ENCODE measurements at regions not wholly inside any gene's neighbourhood (a gene's known extent, or its start where the extent isn't known, plus 50 kb on each side); places are given as distances from the start of the nearest gene placed in this dataset.
"Not testable (repeated sequence)": the region's sequence is repeated elsewhere in the genome, so short reads cannot be mapped to it uniquely, and the experiment has no call there.

DNA sequence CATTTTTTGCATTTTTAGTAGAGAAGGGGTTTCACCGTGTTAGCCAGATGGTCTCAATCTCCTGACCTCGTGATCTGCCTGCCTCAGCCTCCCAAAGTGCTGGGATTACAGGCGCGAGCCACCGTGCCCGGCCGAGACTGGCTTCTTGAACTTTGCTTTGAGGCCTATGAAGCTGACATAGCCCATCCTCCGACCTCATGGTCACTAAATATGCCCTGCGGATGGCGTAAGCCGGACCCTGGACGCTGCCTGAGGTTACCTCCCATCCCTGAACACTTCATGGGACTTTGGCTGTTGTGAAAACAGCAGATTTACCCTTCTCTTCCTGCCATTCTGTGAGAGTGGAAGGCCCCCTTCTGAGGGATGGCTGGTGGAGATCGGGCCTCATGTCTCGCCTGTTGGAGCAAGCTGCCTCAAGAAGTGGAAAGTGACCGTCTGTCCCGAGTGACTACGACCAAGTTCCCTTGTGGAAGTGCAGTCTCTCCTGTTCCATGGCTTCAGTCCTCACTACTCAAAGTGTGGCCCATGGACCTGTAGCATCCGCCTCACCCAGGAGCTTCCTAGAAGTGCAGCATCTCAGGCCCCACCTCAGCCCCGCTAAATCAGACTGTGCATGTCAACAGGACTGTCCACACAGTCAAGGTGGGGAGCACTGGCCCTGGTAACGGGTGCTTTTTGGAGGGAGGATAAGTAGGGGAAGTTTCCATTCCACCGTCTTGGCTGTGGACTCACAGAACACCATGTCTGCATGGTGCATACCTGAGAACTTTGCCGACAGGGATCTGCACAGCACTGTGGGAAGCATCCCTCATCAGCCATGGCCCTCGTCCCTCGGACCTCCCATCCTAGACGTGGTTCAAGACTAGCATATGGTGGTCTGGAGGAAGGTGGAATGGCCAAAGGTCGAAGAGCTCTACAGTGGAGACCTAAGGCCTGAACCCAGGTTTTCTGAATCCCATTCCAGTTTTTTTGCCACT is 210.5 kb upstream of the SHH start:
- DNase-seq: no peak

DNA sequence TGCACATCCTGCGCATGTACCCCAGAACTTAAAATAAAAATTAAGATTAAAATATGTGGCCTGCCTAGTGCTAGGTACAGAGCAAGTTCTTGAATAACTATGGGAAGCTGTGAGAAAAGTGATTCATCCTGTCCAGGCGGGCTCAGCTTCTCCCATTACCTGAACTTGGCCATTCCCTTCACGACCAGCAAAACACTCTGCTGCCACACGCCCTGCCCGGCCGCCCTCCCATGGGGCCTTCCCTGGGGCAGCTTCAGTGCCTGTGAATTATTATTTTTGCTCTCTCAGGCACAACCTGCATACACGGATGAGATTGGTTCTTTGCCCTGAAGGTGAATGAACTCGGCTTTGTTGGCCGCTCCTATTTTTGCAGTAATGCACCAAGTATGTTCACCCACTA is 209.2 kb upstream of the SHH start:
- DNase-seq: no peak

- no peak for DNase-seq
Observed at GRCh38 chr7:156020566-156020965, 208.3 kb upstream of the SHH start.

DNA sequence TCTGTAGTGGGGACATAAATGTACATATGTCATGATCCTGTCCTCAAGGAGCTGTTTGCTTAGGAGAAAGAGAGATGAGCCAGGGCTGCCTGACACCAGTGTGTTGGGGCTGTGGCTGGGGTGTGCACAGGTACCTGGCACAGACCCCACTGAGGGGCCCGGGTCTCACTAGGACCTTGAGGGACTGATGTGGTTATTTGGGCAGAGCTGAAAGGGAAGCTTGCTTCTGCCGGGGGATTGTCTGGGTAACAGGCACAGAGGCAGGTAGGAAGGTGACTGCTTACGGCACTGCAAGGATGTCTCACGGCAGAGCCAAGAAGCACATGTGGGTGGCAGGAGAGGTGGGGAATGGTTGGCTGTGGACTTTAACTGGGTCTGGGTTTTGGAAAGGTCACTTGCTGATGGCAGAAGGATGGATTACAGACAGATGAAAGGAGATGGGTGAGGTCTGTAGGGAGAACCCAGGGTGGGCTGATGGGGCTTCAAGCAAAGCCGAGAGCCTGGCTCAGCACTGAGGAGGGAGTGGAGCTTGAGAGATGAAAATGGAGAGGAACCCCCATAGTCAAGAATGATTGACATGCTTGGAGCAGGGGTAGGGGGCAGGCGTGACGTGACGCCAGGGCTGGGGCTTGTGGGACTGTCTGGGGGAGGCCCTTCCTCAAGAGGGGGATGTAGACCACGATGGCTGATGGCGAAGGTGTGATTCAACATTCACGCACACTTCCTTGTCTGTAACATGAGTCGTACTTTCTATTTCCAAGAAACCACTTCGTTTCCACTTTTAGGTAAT is 207.7 kb upstream of the SHH start:
- no peak for DNase-seq

- DNase-seq: no peak
Observed at GRCh38 chr7:156019308-156019707, 207.0 kb upstream of the SHH start.

GRCh38 chr7:156017916-156018700 is 205.8 kb upstream of the SHH start:
- DNase-seq: no peak

- no peak for DNase-seq
Observed at GRCh38 chr7:156017431-156017830, 205.2 kb upstream of the SHH start.

DNA sequence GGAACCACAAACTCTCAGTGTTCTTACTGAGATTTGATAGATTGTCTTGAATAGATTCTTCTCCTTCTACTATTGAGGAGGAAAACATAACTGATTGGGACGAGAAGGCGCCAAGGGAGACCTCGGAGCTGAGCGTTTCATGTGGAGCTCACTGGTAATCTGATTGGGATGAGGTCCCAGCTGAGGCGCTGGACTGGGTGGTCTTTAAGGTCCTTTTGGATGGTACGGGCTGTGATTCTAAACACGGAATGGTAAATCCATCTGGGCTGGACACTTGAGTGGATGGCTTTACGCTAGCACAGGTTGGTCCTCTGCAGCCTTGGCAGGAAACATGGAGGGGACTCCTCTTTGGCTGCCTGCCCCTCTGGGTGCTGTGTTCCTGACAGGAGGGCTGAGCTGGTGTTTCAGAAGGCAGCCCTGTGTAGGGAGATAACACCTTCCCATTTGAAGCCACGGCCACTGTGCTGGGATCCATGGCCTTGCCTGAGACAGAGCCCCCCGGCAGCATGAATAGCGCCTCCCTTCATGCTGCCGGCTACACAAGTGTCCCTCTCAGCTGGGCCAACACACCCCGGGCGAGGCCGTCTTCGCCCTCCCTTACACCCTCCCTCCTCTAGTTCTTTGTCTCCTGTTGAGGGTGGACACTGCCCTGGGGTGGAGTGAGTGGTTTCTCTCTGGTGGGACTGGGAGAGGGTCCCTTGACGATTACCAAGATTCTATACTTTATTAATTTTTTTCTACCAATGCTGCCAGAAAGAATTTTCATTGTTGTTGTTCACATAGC is 203.2 kb upstream of the SHH start:
- DNase-seq: no peak

GRCh38 chr7:156014808-156015207 is 202.5 kb upstream of the SHH start:
- no peak for DNase-seq

GRCh38 chr7:156014201-156014600 is 201.9 kb upstream of the SHH start:
- DNase-seq: no peak

DNA sequence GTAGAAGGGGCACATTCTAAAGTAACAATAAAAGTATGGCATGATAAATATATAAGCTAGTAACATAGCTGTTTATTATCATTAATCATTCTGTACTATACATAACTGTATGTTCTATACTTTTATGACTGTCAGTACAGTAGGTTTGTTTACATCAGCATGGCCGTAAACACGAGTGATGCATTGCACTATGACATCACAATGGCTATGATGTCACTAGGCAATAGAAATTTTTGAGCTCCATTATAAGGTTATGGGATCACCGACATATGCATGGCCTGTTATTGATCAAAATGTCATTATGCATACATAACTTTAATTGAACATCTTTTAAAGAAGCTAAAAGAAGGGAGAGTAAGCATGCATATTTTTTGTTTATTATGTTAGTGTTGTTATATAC is 200.1 kb upstream of the SHH start:
- no peak for DNase-seq

DNA sequence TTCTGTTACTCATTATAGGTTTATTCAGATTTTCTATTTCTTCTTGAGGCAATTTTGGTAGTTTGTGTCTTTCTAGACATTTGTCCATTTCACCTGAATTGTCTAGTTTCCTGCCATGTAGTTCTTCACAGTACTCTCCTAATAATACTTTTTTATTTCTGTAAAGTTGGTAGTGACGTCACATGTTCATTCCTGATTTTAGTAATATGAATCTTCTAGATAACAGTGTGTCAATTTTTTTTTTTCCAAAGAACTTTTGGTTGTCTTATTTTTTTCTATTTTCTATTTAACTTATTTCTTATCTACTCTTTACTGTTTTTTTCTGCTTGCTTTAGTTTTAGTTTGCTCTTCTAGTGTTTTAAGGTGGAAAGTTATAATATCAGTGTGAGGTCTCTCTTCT is 197.3 kb upstream of the SHH start:
- no peak for DNase-seq

DNA sequence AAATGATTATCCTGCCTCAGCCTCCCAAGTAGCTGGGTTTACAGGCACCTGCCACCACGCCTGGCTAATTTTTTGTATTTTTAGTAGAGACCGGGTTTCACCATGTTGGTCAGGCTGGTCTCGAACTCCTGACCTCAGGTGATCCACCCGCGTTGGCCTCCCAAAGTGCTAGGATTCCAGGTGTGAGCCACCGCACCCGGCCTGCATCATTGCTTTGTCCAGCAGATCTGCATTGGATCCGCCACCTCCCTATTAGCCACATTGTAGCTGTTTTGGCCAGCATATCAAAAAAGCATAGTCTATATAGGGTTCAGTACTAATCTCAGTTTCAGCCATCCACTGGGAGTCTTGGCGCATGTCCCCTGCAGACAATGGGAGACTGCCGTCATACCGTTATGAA is 194.6 kb upstream of the SHH start:
- not testable (repeated sequence) for DNase-seq

GRCh38 chr7:156006024-156006423 is 193.8 kb upstream of the SHH start:
- DNase-seq: no peak

GRCh38 chr7:156005202-156005691 is 193.0 kb upstream of the SHH start:
- DNase-seq: no peak

GRCh38 chr7:156004265-156005201 is 192.3 kb upstream of the SHH start:
- no peak for DNase-seq

DNA sequence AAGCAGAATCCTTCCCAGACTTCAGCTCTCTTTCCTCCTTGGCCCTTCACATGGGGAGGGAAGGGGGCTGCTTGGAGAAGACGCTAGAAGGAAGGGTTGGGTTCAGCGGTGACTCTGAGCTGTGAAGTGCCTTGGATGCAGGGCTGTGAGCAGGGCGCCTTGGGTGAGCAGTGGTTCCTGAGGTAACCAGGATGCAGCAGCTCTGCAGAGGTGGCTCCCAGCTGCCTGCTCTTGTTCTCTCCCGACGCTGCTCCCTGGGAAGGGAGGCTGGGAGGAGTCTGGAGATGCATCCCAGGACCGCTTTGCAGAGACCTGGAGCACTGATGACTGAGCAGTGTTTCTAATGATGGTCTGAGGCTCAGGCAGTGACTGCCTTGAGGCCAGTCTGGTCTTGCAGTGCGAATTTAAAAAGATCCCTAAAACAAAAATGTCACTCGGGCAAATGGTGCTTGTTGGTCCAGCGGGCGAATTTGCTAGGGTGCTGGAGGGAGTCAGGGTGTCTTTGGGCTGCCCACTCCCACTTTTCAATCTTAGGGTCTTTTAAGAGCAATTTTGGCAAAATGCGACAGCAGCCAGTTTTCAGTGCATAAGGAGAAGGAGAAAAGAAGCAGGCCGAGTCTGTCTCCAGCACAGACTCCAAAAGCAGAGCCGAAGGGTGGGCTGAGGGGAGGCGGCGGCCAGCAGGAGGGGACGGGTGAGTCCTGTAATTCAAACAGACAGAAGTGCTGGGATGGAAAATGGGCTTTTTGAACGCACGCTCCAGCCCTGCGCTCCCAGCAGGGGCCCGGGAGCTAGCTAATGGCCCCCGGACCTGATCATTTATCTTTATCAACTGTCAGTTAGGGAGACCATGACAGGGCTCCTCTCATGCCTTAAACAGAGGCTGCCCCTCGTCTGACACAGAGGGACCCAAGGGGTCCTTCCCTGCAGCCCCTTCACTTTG is 191.2 kb upstream of the SHH start:
- DNase-seq: no peak

DNA sequence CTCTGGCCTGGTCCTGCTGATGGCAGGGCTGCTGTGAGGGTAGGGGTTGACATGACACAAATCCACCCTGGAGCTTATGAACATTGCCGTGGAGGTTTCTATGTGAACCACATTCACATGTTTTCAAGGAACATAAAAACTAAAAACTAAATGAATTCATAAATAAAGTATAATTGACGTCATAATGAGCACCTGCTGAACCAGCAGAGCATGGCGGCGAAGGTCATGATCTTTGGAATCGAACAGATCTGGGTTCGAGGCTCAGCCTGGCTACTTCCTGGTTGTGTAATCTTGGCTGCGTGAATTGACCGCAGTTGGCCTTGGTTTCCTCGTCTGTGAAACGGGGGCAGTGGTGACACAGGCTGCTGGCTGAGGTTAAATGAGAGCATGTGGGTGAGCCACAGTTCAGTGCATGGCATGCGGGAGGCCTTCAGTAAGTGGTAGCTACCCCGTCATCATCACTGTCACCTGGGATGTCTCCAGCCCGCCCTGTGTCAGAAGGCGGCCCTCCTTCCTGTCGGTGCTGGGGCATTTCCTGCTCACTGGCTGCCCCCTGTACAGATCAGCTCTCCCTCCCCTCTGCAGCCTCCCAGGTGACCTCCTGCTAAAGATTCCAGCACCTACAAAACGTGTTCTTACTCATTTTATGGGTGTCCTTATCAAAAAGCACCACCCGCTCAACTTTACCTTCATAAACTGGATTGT is 190.3 kb upstream of the SHH start:
- no peak for DNase-seq

All from NCI-H82 (cell line).